Spleen (tissue), 11 donors: ENCODE measurements at regions not wholly inside any gene's neighbourhood (a gene's known extent, or its start where the extent isn't known, plus 50 kb on each side); places are given as distances from the start of the nearest gene placed in this dataset.

ENCODE experiments used
- DNase-seq: peaks from one replicate; pipeline ENCODE4 v3.0.0-alpha.2; 2020
- H3K27ac ChIP-seq, 8 donors: fragments of 200-600 bp; sonication (generic) in 7 of 8; 1 replicate in 4 of 8; 2 replicates in 4 of 8; pipeline versions ENCODE4 v1.5.0 to v1.8.0; 2016 to 2021; ENCODE audit warnings: inconsistent platforms in 4 of 8, mild to moderate bottlenecking in 4 of 8, moderate library complexity in 1 of 8
- H3K27me3 ChIP-seq, 7 donors: fragments of 200-600 bp; sonication (generic) in 6 of 7; replicated peaks in 1 of 7; 1 replicate in 4 of 7; 2 replicates in 3 of 7; pipeline versions ENCODE4 v1.5.0 to v1.8.0; 2016 to 2021; ENCODE audit warnings: inconsistent platforms in 3 of 7, mild to moderate bottlenecking in 1 of 7
- H3K36me3 ChIP-seq, 6 donors: fragments of 200-600 bp; sonication (generic) in 5 of 6; 1 replicate in 4 of 6; 2 replicates in 2 of 6; pipeline versions ENCODE4 v1.5.0 to v1.8.0; 2016 to 2021; ENCODE audit warnings: inconsistent platforms in 2 of 6
- H3K4me1 ChIP-seq, 6 donors: fragments of 200-600 bp; sonication (generic) in 5 of 6; 1 replicate in 3 of 6; 2 replicates in 3 of 6; pipeline versions ENCODE4 v1.5.0 to v1.8.0; 2016 to 2021; ENCODE audit warnings: inconsistent platforms in 3 of 6
- H3K4me3 ChIP-seq, 8 donors: fragments of 200-600 bp; sonication (generic) in 7 of 8; 1 replicate in 4 of 8; 2 replicates in 4 of 8; pipeline versions ENCODE4 v1.5.0 to v1.8.0; 2016 to 2021; ENCODE audit warnings: inconsistent platforms in 4 of 8, mild to moderate bottlenecking in 4 of 8, moderate library complexity in 2 of 8
- H3K9me3 ChIP-seq, 8 donors: fragments of 200-600 bp; sonication (generic) in 7 of 8; 1 replicate in 4 of 8; 2 replicates in 4 of 8; pipeline versions ENCODE4 v1.5.0 to v1.8.0; 2016 to 2021; ENCODE audit warnings: inconsistent platforms in 4 of 8
- POLR2A ChIP-seq, 3 donors: fragments of 450-650 bp; IDR thresholded peaks; one replicate each; pipeline ENCODE4 v1.5.1; 2017; ENCODE audit warnings: antibody characterized with exemption in 3 of 3, mild to moderate bottlenecking in 1 of 3
- POLR2AphosphoS5 ChIP-seq, 3 donors: sonication (generic); formaldehyde crosslinking; IDR thresholded peaks; one replicate each; pipeline ENCODE4 v1.5.1; 2017; ENCODE audit warnings: antibody characterized with exemption in 3 of 3
- WGBS, 5 donors: extraction: QIAGEN DNeasy Blood & Tissue Kit in 3 of 5; methylation state at CpG; one replicate each; pipeline versions ENCODE4 v1.1.5 to v1.1.7; 2013 to 2018; 5-methylcytosine and 5-hydroxymethylcytosine counted together
- intact Hi-C: fragments of 100-400 bp; cut with DNase I; formaldehyde crosslinking; loops from one replicate; pipeline ENCODE4 v1.15.0; 2023; ENCODE audit warnings: low total_unique reads
- TF ChIP-seq, protein P1 (sequence below), 11 experiments: fragments of 200-600 bp in 7 of 11; fragments of 450-650 bp in 4 of 11; sonication (generic) in 4 of 11; IDR thresholded peaks in 8 of 11; conservative IDR thresholded peaks in 3 of 11; 1 replicate in 7 of 11; 2 replicates in 4 of 11; pipeline versions ENCODE4 v1.4.0 to v1.8.0; 2016 to 2021; ENCODE audit warnings: antibody characterized with exemption in 11 of 11, inconsistent platforms in 4 of 11, mild to moderate bottlenecking in 1 of 11
- donor health status: healthy with polysubstance abuse.
- donor health status: DM: no; HTN: no; CAD: no; lungs with moderate emphysema.
- donor health status: DM: no; HTN: no; CAD: no.
- donor health status: Bipolar disorder and iron deficiency.
- donor health status: healthy.
- donor health status: DM: no; HTN: no; CAD: no.
- donor health status: DM: yes; HTN: yes; CAD: no.

DNA sequence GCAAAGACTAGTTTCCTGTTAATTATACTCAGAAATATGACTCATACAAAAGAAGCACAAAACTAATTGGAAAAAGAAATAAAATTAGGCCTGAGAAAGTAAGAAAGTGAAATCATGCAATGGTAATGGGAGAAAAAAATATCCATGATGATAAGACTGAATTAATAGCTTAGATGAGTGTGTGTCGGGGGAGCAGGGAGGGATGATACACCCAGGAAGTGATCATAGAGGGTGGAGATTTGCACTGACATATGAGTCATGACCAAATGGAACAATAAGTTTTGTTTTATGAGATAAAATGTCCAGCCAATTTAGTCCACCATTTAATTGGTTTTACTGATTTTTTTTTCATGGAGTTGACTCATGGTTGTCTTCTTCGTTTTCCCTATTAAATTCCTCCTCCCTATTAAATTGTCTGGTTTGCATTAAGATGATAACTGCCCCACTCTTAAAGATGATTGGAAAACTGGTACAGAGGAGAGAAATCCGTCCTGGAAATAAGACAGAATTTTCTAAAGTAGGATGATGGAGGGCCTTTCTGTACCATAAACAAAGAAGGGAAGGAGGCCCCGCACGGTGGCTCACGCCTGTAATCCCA lies 111.7 kb upstream of the KCNJ6 start:
- Histone ChIP-seq H3K27me3 (peaks cover 0 to 25% (median 0%) of the 10 kb centered on the region in 7 donors), H3K36me3 (no peaks in the 10 kb centered on the region), H3K4me3 (no peak overlapping the region), H3K9me3 (no peaks in the 10 kb centered on the region), H3K27ac (no peak overlapping the region), H3K4me1 (no peaks in the 10 kb centered on the region)
- intact Hi-C loops: no loop called here
- 67 to 90% (median 82%) methylated on average over 5 to 6 of the region's 6 CpGs for WGBS, 5 donors
- no peak for DNase-seq
- TF ChIP-seq, protein P1, sequence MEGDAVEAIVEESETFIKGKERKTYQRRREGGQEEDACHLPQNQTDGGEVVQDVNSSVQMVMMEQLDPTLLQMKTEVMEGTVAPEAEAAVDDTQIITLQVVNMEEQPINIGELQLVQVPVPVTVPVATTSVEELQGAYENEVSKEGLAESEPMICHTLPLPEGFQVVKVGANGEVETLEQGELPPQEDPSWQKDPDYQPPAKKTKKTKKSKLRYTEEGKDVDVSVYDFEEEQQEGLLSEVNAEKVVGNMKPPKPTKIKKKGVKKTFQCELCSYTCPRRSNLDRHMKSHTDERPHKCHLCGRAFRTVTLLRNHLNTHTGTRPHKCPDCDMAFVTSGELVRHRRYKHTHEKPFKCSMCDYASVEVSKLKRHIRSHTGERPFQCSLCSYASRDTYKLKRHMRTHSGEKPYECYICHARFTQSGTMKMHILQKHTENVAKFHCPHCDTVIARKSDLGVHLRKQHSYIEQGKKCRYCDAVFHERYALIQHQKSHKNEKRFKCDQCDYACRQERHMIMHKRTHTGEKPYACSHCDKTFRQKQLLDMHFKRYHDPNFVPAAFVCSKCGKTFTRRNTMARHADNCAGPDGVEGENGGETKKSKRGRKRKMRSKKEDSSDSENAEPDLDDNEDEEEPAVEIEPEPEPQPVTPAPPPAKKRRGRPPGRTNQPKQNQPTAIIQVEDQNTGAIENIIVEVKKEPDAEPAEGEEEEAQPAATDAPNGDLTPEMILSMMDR (IDR thresholded peaks at IDR 0.05 in 8 of 11, conservative IDR thresholded peaks at IDR 0.05 in 3 of 11): no peak
- TF ChIP-seq POLR2A (IDR thresholded peaks at IDR 0.05): no peak
- no peak for TF ChIP-seq POLR2AphosphoS5 (IDR thresholded peaks at IDR 0.05)

DNA sequence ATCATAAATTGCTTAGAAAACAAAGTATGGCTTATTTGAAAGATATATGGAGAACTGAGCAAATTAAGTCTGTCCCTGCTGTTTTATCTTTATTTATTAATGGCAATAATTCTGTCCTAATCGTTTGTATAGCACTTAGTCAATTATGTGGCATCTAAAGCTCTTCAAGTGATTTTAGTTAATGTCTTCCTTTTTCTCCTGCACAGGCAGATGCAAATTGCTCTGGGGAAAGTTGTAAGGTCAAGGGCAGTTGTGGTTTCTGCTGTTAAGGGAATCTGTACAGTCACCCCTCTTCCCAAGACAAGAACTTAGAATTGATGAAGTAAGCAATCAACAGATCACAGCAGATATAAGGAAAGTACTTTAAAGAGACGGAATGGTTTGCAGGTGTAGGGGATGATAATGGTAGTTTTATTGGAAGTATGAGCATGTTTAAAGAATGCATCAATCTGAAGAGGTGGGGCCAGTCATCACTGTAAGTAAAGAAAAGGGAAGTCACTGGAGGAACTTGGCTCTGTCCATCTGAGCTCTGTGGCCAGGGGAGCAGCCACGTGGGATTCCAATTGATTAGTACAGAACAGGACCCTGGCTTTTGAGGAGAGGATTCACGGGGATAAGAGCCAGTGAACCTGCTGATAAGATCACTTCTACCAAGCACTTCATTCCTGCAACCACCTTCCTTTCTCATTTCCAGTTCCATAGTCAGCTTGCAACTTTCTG lies 116.0 kb upstream of the KCNJ6 start:
- intact Hi-C loops: no loop called here
- no peak overlapping the region for H3K27ac ChIP-seq
- H3K9me3 ChIP-seq: no peaks in the 10 kb centered on the region
- no peak for DNase-seq
- no peak overlapping the region for H3K4me3 ChIP-seq
- no peaks in the 10 kb centered on the region for H3K36me3 ChIP-seq
- H3K4me1 ChIP-seq: no peaks in the 10 kb centered on the region
- peaks cover 0 to 25% (median 0%) of the 10 kb centered on the region in 7 donors for H3K27me3 ChIP-seq
- 33 to 43% (median 39%) methylated on average over 4 of the region's 4 CpGs for WGBS, 5 donors
- TF ChIP-seq POLR2AphosphoS5 (IDR thresholded peaks at IDR 0.05) (no peak), POLR2A (IDR thresholded peaks at IDR 0.05) (no peak)
- TF ChIP-seq, protein P1 (IDR thresholded peaks at IDR 0.05 in 8 of 11, conservative IDR thresholded peaks at IDR 0.05 in 3 of 11): no peak

DNA sequence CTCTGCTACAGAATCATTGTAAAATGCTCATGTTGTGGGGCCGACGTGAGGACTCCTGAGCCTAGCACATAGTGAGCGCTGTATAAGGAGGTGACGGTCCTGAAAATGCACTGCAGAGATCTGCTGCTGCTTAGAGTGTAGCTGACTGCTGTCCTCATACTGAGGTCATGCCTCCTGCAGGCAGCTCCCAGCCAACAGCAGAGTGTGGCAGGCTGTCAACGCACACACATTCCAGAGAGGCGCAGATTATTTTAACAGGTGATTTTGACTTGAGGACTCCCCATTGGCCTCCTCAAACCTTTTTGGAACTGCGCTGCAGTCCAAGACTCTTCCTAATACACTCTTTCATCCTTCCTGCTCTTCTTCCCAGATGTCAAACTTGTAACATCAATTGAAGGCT lies 119.8 kb upstream of the KCNJ6 start:
- no peak for TF ChIP-seq POLR2A (IDR thresholded peaks at IDR 0.05)
- TF ChIP-seq, protein P1 (IDR thresholded peaks at IDR 0.05 in 8 of 11, conservative IDR thresholded peaks at IDR 0.05 in 3 of 11): no peak
- TF ChIP-seq POLR2AphosphoS5 (IDR thresholded peaks at IDR 0.05): no peak
- Histone ChIP-seq H3K4me1 (no peaks in the 10 kb centered on the region), H3K9me3 (no peaks in the 10 kb centered on the region), H3K36me3 (no peaks in the 10 kb centered on the region), H3K4me3 (no peak overlapping the region), H3K27me3 (peaks cover 0 to 16% (median 0%) of the 10 kb centered on the region in 7 donors), H3K27ac (no peak overlapping the region)
- intact Hi-C loops: no loop called here
- 88 to 92% (median 89%) methylated on average over 7 of the region's 7 CpGs for WGBS, 5 donors
- no peak for DNase-seq

DNA sequence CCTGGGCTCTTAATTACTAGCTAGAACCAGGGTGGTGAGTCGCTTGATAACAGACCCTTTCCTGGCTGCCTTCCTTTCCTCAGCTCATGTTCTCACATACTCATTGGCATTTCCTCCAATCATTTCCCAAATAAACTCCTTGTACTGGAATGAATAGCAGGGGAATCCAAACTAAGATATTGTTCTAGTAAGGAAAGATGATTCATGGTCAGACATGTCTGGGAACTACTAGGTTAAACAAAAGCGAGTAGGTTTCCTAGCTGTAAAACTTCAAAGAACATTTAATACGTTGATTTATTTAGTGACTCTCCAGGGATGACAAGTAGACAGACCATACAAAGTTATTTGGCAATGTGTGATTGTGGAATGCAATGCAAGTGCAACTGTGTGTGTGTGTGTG lies 121.2 kb upstream of the KCNJ6 start:
- Histone ChIP-seq H3K4me1 (no peaks in the 10 kb centered on the region), H3K36me3 (no peaks in the 10 kb centered on the region), H3K9me3 (no peaks in the 10 kb centered on the region), H3K27ac (no peak overlapping the region), H3K4me3 (no peak overlapping the region), H3K27me3 (peaks cover 0 to 16% (median 0%) of the 10 kb centered on the region in 7 donors)
- intact Hi-C loops: no loop called here
- DNase-seq: no peak
- TF ChIP-seq POLR2A (IDR thresholded peaks at IDR 0.05): no peak
- 64 to 71% (median 67%) methylated on average over 3 of the region's 3 CpGs for WGBS, 5 donors
